C4-2B (cell line): ENCODE measurements at regions not wholly inside any gene's neighbourhood (a gene's known extent, or its start where the extent isn't known, plus 50 kb on each side); places are given as distances from the start of the nearest gene placed in this dataset.

Experiments
- CTCF ChIP-seq: fragments of 450-650 bp; conservative IDR thresholded peaks from 2 replicates; pipeline ENCODE4 v1.5.1; 2017; ENCODE audit warnings: mild to moderate bottlenecking
- ZFX ChIP-seq: fragments of 450-650 bp; IDR thresholded peaks from 2 replicates; pipeline ENCODE4 v1.6.1; 2017

- no peak for TF ChIP-seq CTCF
- no peak for TF ChIP-seq ZFX
These were observed 408.2 kb downstream of the TSN start for GRCh38 chr2:122163617-122164016.
